Lower lobe of right lung (tissue), 2 donors: ENCODE measurements at regions not wholly inside any gene's neighbourhood (a gene's known extent, or its start where the extent isn't known, plus 50 kb on each side); places are given as distances from the start of the nearest gene placed in this dataset.

ENCODE experiments used
- ATAC-seq, 2 donors: fragments of 200-7000 bp; cut with Tn5 transposase; one replicate each; pipeline ENCODE4 v1.9.1; 2020 to 2022; ENCODE audit warnings: mild to moderate bottlenecking in 2 of 2, moderate library complexity in 2 of 2
- DNase-seq: peaks from one replicate; pipeline ENCODE4 v3.0.0-alpha.2; 2020
- H3K27ac ChIP-seq: fragments of 200-600 bp; one replicate; pipeline ENCODE4 v1.8.0; 2022
- H3K27me3 ChIP-seq: fragments of 200-600 bp; one replicate; pipeline ENCODE4 v1.8.0; 2022; ENCODE audit warnings: low read depth
- H3K36me3 ChIP-seq: fragments of 200-600 bp; one replicate; pipeline ENCODE4 v1.8.0; 2022; ENCODE audit warnings: mild to moderate bottlenecking
- H3K4me1 ChIP-seq: fragments of 200-600 bp; one replicate; pipeline ENCODE4 v1.8.0; 2022
- H3K4me3 ChIP-seq: fragments of 200-600 bp; one replicate; pipeline ENCODE4 v1.8.0; 2022; ENCODE audit warnings: mild to moderate bottlenecking
- H3K9me3 ChIP-seq: fragments of 200-600 bp; one replicate; pipeline ENCODE4 v1.8.0; 2022
- intact Hi-C: fragments of 100-400 bp; cut with DNase I; formaldehyde crosslinking; loops from one replicate; pipeline ENCODE4 v1.11.0; 2022
- TF ChIP-seq, protein P1 (sequence below): fragments of 200-600 bp; IDR thresholded peaks from one replicate; pipeline ENCODE4 v1.8.0; 2022; ENCODE audit warnings: antibody characterized with exemption, mild to moderate bottlenecking
- donor health status: DM: no; HTN: yes; CAD: no; lungs with severe emphysema.

DNA sequence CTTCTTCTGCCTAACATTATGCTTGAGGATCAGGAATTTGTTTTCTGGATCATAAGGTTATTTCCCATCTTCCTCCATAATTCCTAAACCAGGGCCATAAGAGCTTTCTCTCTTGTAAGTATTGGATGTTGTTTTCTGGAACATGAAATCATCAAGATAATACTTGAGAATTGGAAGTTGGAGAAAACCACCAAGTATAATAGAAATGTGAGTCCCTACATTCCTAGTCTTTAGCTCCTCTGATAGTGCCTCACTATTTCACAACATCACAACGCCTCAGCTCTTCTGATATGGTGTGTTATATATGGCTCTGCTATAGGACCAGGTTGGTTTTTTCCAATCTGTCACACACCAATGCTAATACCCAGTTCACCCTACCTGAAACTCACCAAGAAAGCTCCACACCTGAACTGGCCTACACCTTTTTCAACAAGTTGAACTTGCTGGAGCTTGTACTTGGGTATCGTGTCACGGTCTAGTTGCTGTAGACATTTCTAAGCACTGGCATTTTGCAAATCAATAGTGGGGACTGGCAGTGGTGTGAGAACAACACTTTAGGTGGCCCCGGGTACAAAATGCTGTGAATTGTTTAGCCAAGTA is 141.1 kb downstream of the ACTBL2 start:
- H3K9me3 ChIP-seq, result no peaks in the 10 kb centered on the region
- H3K4me1 ChIP-seq, result no peaks in the 10 kb centered on the region
- no peak overlapping the region for H3K27ac ChIP-seq
- no peak overlapping the region for H3K4me3 ChIP-seq
- DNase-seq, result no peak
- TF ChIP-seq, protein P1, sequence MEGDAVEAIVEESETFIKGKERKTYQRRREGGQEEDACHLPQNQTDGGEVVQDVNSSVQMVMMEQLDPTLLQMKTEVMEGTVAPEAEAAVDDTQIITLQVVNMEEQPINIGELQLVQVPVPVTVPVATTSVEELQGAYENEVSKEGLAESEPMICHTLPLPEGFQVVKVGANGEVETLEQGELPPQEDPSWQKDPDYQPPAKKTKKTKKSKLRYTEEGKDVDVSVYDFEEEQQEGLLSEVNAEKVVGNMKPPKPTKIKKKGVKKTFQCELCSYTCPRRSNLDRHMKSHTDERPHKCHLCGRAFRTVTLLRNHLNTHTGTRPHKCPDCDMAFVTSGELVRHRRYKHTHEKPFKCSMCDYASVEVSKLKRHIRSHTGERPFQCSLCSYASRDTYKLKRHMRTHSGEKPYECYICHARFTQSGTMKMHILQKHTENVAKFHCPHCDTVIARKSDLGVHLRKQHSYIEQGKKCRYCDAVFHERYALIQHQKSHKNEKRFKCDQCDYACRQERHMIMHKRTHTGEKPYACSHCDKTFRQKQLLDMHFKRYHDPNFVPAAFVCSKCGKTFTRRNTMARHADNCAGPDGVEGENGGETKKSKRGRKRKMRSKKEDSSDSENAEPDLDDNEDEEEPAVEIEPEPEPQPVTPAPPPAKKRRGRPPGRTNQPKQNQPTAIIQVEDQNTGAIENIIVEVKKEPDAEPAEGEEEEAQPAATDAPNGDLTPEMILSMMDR, result no peak
- ATAC-seq, result no peak
- intact Hi-C loops, result no loop called here
- H3K36me3 ChIP-seq, result no peaks in the 10 kb centered on the region
- no peaks in the 10 kb centered on the region for H3K27me3 ChIP-seq

DNA sequence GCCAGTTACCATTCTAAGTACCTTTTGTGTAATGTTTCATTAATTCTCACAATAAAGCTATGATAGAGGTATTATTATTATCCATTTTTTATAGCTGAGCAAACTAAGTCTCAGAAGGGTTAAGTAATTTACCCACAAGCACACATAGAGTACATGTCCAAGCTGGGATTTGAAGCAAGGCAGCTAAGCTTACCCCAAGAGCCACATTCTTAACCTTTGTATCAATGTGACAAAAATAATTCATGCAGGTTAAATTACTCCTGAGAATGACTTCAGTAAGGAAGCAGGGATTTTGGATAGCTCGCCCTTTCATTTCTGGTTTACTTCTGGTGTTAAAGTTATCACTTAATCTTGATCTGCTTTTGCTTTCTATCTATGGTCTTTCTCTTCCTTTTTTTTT is 141.9 kb downstream of the ACTBL2 start:
- TF ChIP-seq, protein P1, result no peak
- intact Hi-C loops, result no loop called here
- no peaks in the 10 kb centered on the region for H3K9me3 ChIP-seq

DNA sequence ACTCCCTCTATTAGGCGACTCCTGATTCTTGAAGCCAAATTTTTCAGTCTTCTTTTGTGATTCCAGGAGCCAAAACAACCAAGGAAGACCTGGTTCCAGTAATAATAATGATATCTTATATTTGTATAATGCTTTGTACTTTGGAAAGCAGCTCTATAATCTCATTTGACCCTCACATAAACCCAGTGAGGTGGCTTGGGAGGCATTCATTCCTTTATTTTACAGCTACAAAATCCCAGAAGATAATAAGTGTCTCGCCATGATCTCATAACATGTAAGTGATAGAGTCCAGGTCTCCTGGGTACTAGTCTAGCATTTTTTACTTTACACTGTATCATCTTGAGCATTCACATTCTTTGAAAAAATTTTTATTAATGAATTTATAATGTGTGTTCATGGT is 143.1 kb downstream of the ACTBL2 start:
- intact Hi-C loops, result no loop called here
- no peaks in the 10 kb centered on the region for H3K36me3 ChIP-seq
- no peaks in the 10 kb centered on the region for H3K4me1 ChIP-seq
- no peaks in the 10 kb centered on the region for H3K9me3 ChIP-seq
- ATAC-seq (no peak), DNase-seq (no peak)
- H3K27me3 ChIP-seq, result no peaks in the 10 kb centered on the region
- H3K4me3 ChIP-seq, result no peak overlapping the region
- H3K27ac ChIP-seq, result no peak overlapping the region
- TF ChIP-seq, protein P1, result no peak

More for the DNA sequence above, 141.9 kb downstream of the ACTBL2 start:
- Histone ChIP-seq H3K27me3 (no peaks in the 10 kb centered on the region), H3K27ac (no peak overlapping the region), H3K36me3 (no peaks in the 10 kb centered on the region), H3K4me1 (no peaks in the 10 kb centered on the region), H3K4me3 (no peak overlapping the region)
- ATAC-seq, result no peak
- DNase-seq, result no peak

DNA sequence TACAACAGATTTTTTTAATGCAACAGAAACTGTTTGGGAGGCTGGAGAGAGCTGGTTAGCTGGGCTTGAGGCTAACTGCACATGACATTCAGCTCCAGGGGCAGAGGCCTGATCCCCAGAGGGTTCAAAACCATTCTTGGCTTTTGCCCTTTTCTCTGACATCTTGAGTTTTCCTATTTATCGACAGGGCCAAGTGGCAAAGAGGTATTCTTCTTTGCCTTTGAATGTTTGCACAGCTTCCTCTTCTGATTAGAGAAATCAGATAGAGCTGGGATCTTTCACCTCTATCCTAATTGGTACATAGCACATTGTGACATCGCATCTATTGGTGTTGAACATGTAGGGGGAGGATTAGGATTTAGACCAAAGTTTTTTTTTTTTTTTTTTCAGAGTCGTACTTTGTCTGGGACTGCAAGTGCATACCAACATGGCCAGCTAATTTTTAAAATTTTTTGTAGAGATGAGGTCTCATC is 143.7 kb downstream of the ACTBL2 start:
- TF ChIP-seq, protein P1, result no peak
- intact Hi-C loops, result no loop called here
- no peaks in the 10 kb centered on the region for H3K36me3 ChIP-seq
- no peak overlapping the region for H3K4me3 ChIP-seq
- ATAC-seq, result no peak
- H3K4me1 ChIP-seq, result no peaks in the 10 kb centered on the region
- no peak for DNase-seq
- no peak overlapping the region for H3K27ac ChIP-seq
- H3K27me3 ChIP-seq, result no peaks in the 10 kb centered on the region
- H3K9me3 ChIP-seq, result no peaks in the 10 kb centered on the region

DNA sequence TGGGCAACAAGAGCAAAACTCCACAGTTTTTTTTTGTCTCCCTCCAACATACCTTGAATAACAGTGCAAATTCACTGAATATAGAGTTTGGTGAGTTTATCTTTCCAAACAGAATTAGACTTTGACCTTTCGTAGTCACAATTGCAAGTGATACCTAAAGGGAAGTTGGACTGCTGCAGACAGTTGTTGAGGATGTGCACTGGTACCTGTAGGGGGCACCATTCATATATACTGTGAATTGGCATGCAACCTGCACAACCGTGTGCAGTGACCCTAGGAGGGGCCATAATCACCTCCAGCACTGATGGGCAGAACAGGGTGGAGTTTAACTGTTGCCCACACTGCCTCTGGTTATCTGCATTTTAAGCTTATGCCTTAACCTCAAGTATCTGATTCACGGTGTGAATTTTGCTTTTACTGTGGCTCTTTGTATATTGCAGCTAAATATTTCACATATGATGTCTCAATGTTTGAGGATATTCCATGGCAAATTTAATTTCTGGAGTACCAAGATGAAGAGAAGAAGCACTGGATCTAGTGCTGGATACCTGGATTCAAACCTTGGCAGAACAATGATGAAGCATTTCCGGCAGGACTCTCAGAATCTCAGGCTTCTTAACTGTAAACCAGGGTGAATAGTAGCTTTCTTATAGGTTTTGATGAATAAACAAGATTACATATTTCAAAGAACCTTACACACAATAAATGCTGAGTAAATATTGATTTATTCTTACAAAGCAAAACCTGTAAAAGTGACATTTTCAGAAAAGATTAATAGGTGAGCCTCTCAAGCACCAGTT is 144.3 kb downstream of the ACTBL2 start:
- H3K4me3 ChIP-seq, result no peak overlapping the region
- DNase-seq, result no peak
- no peak overlapping the region for H3K27ac ChIP-seq
- no peaks in the 10 kb centered on the region for H3K27me3 ChIP-seq
- H3K9me3 ChIP-seq, result no peaks in the 10 kb centered on the region
- no peaks in the 10 kb centered on the region for H3K36me3 ChIP-seq
- intact Hi-C loops, result no loop called here
- no peaks in the 10 kb centered on the region for H3K4me1 ChIP-seq
- ATAC-seq, result peak; percentile 68
- TF ChIP-seq, protein P1, result peak; percentile 30
